ENCODE measurements at regions not wholly inside any gene's neighbourhood (a gene's known extent, or its start where the extent isn't known, plus 50 kb on each side); places are given as distances from the start of the nearest gene placed in this dataset.

- ATAC-seq: peak; percentile 64
- Histone ChIP-seq H3K27me3 (no peaks in the 10 kb centered on the region), H3K36me3 (no peaks in the 10 kb centered on the region), H3K4me1 (peaks cover 0 to 20% (median 7%) of the 10 kb centered on the region in 3 donors), H3K27ac (no peak overlapping the region), H3K4me3 (no peak overlapping the region), H3K9me3 (no peaks in the 10 kb centered on the region)
- TF ChIP-seq EP300 (IDR thresholded peaks at IDR 0.05) (no peak), CTCF (IDR thresholded peaks at IDR 0.05) (peak in 2 of 4 experiments; percentile 13 to 18)
- WGBS, 2 donors (ENCODE audit: low coverage in 1 of 2): 54% methylated on average over 8 of the region's 11 CpGs; no CpG with 5 or more reads in 1 of the 2 donors
These were observed 125.8 kb downstream of the DLL1 start for GRCh38 chr6:170165085-170165470.

- no peak for ATAC-seq
- no peak overlapping the region for H3K4me3 ChIP-seq
- 80 to 87% methylated on average over 13 to 16 of the region's 21 CpGs for whole genome bisulfite sequencing, 2 donors (ENCODE audit: low coverage in 1 of 2)
- H3K27ac ChIP-seq: no peak overlapping the region
- no peaks in the 10 kb centered on the region for H3K27me3 ChIP-seq
- no peaks in the 10 kb centered on the region for H3K9me3 ChIP-seq
- peaks cover 0 to 20% (median 7%) of the 10 kb centered on the region in 3 donors for H3K4me1 ChIP-seq
- no peaks in the 10 kb centered on the region for H3K36me3 ChIP-seq
- TF ChIP-seq POLR2A (IDR thresholded peaks at IDR 0.05) (no peak), CTCF (IDR thresholded peaks at IDR 0.05) (no peak), POLR2AphosphoS5 (IDR thresholded peaks at IDR 0.05) (no peak), EP300 (IDR thresholded peaks at IDR 0.05) (no peak)
These were observed 126.5 kb downstream of the DLL1 start for GRCh38 chr6:170164271-170164900.

DNA sequence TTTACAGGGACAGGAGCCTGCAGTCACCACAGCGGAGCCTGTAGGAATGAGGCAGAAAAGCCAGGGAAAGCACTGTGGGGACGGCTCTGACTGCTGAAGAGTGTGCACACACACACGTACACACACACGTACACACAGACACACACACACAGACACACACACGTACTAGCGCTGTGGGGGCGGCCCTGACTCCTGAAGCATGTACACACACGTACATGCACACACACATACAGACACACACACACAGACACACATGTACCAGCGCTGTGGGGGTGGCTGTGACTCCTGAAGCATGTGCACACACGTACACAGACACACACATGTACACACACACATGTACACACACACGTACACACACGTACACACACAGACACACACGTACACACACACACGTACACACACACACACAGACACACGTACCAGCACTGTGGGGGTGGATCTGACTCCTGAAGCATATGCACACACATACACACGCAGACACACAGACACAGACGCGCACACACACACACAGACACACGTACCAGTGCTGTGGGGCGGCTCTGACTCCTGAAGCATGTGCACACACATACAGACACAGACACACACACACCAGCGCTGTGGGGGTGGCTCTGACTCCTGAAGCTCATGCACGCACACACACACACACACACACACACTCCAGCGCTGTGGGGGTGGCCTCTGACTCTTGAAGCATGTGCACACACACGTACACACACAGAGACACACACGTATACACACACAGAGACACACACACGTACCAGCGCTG lies 127.3 kb downstream of the DLL1 start:
- Histone ChIP-seq H3K27me3 (no peaks in the 10 kb centered on the region), H3K4me1 (peaks cover 0 to 20% (median 7%) of the 10 kb centered on the region in 3 donors), H3K4me3 (no peak overlapping the region), H3K9me3 (no peaks in the 10 kb centered on the region), H3K36me3 (no peaks in the 10 kb centered on the region), H3K27ac (no peak overlapping the region)
- no peak for TF ChIP-seq POLR2A (IDR thresholded peaks at IDR 0.05)
- TF ChIP-seq POLR2AphosphoS5 (IDR thresholded peaks at IDR 0.05): no peak
- no peak for TF ChIP-seq EP300 (IDR thresholded peaks at IDR 0.05)
- TF ChIP-seq CTCF (IDR thresholded peaks at IDR 0.05): no peak
- no peak for ATAC-seq
- 90 to 91% methylated on average over 5 to 6 of the region's 27 CpGs for WGBS, 2 donors (ENCODE audit: low coverage in 1 of 2)

GRCh38 chr6:170162775-170163404 lies 128.0 kb downstream of the DLL1 start:
- no peak overlapping the region for H3K4me3 ChIP-seq
- ATAC-seq: no peak
- H3K27ac ChIP-seq: no peak overlapping the region
- TF ChIP-seq POLR2A (IDR thresholded peaks at IDR 0.05) (no peak), POLR2AphosphoS5 (IDR thresholded peaks at IDR 0.05) (no peak), EP300 (IDR thresholded peaks at IDR 0.05) (no peak), CTCF (IDR thresholded peaks at IDR 0.05) (no peak)
- H3K27me3 ChIP-seq: no peaks in the 10 kb centered on the region
- no peaks in the 10 kb centered on the region for H3K9me3 ChIP-seq
- peaks cover 0 to 20% (median 7%) of the 10 kb centered on the region in 3 donors for H3K4me1 ChIP-seq
- H3K36me3 ChIP-seq: no peaks in the 10 kb centered on the region
- 89 to 92% methylated on average over 8 to 16 of the region's 19 CpGs for WGBS, 2 donors (ENCODE audit: low coverage in 1 of 2)

Measured in gastroesophageal sphincter (tissue), 4 donors.